IMR-90 (cell line): ENCODE measurements at regions not wholly inside any gene's neighbourhood (a gene's known extent, or its start where the extent isn't known, plus 50 kb on each side); places are given as distances from the start of the nearest gene placed in this dataset.

Experiments used
- BHLHE40 ChIP-seq: fragments of 150-350 bp; IDR thresholded peaks from 2 replicates; pipeline ENCODE4 v1.6.1; 2016; ENCODE audit warnings: mild to moderate bottlenecking, low read depth, low read length
- CEBPB ChIP-seq: IDR thresholded peaks from 2 replicates; pipeline ENCODE4 v1.6.1; 2012; ENCODE audit warnings: low read depth, low read length, improper control_type of control experiment
- MAZ ChIP-seq: IDR thresholded peaks from 2 replicates; pipeline ENCODE4 v1.6.1; 2012; ENCODE audit warnings: low read depth, mild to moderate bottlenecking, low read length, improper control_type of control experiment, moderate library complexity, borderline replicate concordance
- MXI1 ChIP-seq: IDR thresholded peaks from 2 replicates; pipeline ENCODE4 v1.6.1; 2012; ENCODE audit warnings: low read depth, mild to moderate bottlenecking, low read length, moderate library complexity, borderline replicate concordance
- NFE2L2 ChIP-seq: fragments of 150-350 bp; IDR thresholded peaks from 2 replicates; pipeline ENCODE4 v1.6.1; 2016; ENCODE audit warnings: low read depth, mild to moderate bottlenecking, low read length
- POLR2A ChIP-seq: IDR thresholded peaks from 2 replicates; pipeline ENCODE4 v1.6.1; 2012; ENCODE audit warnings: mild to moderate bottlenecking, low read depth, low read length
- RAD21 ChIP-seq: IDR thresholded peaks from 2 replicates; pipeline ENCODE4 v1.6.1; 2012; ENCODE audit warnings: low read length, improper control_type of control experiment
- RFX5 ChIP-seq: IDR thresholded peaks from 2 replicates; pipeline ENCODE4 v1.8.0; 2012; ENCODE audit warnings: low read depth, mild to moderate bottlenecking, low read length, moderate library complexity
- SMC3 ChIP-seq: fragments of 150-350 bp; IDR thresholded peaks from 2 replicates; pipeline ENCODE4 v1.6.1; 2016; ENCODE audit warnings: low read depth, mild to moderate bottlenecking, antibody characterized with exemption, low read length, moderate library complexity
- TF ChIP-seq, protein P1 (sequence below): conservative IDR thresholded peaks from 2 replicates; pipeline ENCODE4 v1.5.1; 2012; ENCODE audit warnings: mild to moderate bottlenecking, low read depth, low read length, improper control_type of control experiment

DNA sequence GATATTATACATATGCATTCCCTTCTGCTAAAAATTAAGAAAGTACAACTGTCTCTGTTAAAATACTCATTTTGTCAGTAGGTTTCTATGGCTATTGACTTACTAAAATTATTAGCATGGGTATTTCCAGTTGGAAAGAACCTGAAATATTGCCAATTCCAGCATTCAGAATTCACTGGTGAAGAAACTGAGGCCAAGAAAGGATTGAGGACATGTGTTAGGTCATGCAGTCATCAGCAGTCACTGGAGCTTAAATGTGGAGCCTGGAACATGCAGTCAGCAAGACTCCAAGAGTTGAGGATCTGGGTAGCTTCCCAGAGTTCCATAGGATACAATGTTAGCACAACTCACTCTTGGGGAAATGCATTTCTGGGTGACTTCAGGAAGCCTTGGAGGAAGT, 1335.6 kb downstream of the AACS start:
- TF ChIP-seq, protein P1, sequence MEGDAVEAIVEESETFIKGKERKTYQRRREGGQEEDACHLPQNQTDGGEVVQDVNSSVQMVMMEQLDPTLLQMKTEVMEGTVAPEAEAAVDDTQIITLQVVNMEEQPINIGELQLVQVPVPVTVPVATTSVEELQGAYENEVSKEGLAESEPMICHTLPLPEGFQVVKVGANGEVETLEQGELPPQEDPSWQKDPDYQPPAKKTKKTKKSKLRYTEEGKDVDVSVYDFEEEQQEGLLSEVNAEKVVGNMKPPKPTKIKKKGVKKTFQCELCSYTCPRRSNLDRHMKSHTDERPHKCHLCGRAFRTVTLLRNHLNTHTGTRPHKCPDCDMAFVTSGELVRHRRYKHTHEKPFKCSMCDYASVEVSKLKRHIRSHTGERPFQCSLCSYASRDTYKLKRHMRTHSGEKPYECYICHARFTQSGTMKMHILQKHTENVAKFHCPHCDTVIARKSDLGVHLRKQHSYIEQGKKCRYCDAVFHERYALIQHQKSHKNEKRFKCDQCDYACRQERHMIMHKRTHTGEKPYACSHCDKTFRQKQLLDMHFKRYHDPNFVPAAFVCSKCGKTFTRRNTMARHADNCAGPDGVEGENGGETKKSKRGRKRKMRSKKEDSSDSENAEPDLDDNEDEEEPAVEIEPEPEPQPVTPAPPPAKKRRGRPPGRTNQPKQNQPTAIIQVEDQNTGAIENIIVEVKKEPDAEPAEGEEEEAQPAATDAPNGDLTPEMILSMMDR, result no peak
- TF ChIP-seq POLR2A (no peak), MXI1 (no peak), MAZ (no peak), SMC3 (no peak), CEBPB (no peak), RFX5 (no peak), RAD21 (no peak), BHLHE40 (no peak), NFE2L2 (no peak)
